IPS-18a (cell line): ENCODE measurements at regions not wholly inside any gene's neighbourhood (a gene's known extent, or its start where the extent isn't known, plus 50 kb on each side); places are given as distances from the start of the nearest gene placed in this dataset.
A peak's percentile ranks its signal among the peaks of the same experiment; 100 is the strongest.

Experiments used
- H3K27ac ChIP-seq: one replicate; pipeline ENCODE4 v1.5.1; 2013; ENCODE audit warnings: low read length
- H3K27me3 ChIP-seq: one replicate; pipeline ENCODE4 v1.6.1; 2013; ENCODE audit warnings: mild to moderate bottlenecking, low read length; ENCODE audit not compliant: control insufficient read depth, insufficient read depth
- H3K36me3 ChIP-seq: one replicate; pipeline ENCODE4 v1.6.1; 2013; ENCODE audit warnings: low read depth, low read length; ENCODE audit not compliant: control insufficient read depth
- H3K4me1 ChIP-seq: one replicate; pipeline ENCODE4 v1.6.1; 2013; ENCODE audit warnings: low read depth, low read length; ENCODE audit not compliant: control insufficient read depth
- H3K4me3 ChIP-seq: one replicate; pipeline ENCODE4 v1.5.1; 2013; ENCODE audit warnings: low read length
- H3K9ac ChIP-seq: one replicate; pipeline ENCODE4 v1.6.1; 2013; ENCODE audit warnings: mild to moderate bottlenecking, low read length, moderate library complexity
- H3K9me3 ChIP-seq: one replicate; pipeline ENCODE4 v1.6.1; 2013; ENCODE audit warnings: low read depth, low read length; ENCODE audit not compliant: control insufficient read depth

DNA sequence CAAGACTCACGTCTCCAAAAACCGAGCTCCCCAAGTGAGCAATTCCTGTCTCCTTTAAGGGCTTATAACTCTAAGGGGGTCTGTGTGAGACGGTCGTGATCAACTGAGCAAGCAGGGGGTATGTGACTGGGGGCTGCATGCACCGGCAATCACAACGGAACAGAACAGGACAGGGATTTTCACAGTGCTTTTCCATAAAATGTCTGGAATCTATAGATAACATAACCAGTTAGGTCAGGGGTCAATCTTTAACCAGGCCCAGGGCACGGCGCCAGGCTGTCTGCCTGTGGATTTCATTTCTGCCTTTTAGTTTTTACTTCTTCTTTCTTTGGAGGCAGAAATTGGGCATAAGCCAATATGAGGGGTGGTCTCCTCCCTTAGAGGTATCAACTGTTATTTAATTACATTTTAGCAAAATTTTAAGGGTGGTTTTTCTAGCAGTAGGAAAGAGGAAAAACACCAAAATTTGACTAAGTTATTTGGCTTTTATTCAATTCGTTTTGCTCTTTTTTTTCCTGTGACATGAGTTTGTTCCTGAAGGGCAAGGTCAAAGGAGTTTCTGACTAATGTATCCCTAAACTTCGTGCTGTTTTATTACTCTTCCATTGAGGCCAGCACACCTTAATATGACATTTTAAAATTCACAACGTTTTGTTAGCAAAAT lies 121.4 kb upstream of the SEC61G start:
- Histone ChIP-seq H3K36me3 (no peaks in the 10 kb centered on the region), H3K4me1 (peaks cover 17% of the 10 kb centered on the region), H3K9me3 (no peaks in the 10 kb centered on the region), H3K27me3 (no peaks in the 10 kb centered on the region), H3K27ac (no peak overlapping the region), H3K4me3 (no peak overlapping the region), H3K9ac (no peak overlapping the region)

DNA sequence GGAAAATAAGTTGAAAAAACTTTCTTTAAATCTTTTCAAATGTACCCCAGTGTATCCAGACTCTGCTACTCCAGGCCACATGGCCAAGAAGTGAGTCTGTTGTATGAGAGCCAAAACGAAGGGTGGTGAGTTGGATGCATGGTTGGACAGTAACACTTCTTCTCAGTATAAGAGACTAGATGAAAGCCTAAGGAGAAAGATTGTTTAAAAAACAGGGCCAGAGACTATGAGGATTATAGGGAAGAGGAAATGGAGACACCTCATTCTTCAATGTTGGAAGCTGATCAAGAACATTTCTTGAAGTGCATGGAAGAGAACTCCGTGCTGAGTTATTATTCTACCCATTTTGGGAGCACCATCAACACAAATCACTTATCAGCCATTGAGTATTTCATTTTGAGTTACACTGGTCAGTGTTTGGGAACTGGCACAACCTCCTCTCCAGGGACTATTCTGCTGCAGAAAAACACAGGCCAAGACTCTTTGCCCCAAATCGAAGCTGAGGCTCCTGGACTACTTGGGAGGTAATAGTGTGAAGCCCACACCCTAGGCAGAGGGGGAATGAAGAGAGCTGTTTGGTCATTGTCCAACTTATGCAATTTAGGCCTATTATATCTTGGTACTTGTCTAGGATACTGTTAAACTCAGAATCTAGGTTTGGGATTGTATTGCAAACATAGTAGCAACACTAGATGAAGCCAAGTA lies 123.0 kb upstream of the SEC61G start:
- Histone ChIP-seq H3K9me3 (no peaks in the 10 kb centered on the region), H3K36me3 (no peaks in the 10 kb centered on the region), H3K4me1 (peaks cover 17% of the 10 kb centered on the region), H3K4me3 (no peak overlapping the region), H3K9ac (no peak overlapping the region), H3K27ac (no peak overlapping the region), H3K27me3 (no peaks in the 10 kb centered on the region)

DNA sequence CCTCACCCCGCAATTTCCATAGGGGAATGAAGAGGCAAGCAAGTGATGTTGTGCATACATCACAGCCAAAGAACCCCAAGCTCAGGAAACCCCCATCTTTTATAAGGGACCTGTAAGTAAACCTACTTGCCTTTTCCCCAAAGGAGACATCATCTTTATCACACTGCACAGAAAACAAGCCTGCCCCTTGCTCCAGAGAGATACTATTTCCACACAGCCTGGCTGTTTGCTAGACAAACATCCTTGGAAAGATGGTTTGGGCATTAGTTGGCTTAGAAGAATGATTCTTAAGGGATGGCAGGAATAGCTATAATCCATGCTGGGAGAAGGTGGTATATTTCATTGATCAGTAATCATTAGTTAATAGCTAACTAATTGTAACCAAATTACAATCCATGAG lies 123.7 kb upstream of the SEC61G start:
- H3K36me3 ChIP-seq, result no peaks in the 10 kb centered on the region
- peaks cover 2% of the 10 kb centered on the region for H3K27me3 ChIP-seq
- H3K4me1 ChIP-seq, result peaks cover 17% of the 10 kb centered on the region
- H3K27ac ChIP-seq, result no peak overlapping the region
- H3K9me3 ChIP-seq, result no peaks in the 10 kb centered on the region
- H3K9ac ChIP-seq, result no peak overlapping the region
- no peak overlapping the region for H3K4me3 ChIP-seq

DNA sequence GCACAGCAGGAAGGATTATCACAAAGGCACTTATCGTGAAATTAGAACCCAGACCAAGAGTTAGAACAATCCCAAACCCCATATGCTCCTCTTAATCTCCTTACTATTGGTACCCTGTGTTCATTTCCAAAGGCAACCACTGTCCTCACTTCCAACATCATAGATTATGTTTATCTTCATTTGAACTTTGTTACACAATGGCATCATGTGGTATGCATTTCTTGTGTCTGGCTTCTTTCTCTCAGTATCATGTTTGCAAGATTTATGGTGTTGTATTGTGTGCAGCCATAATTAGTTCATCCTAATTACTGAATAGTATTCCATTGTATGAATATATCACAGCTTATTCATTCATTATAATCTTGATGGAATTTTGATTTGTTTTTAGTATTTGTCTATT lies 124.6 kb upstream of the SEC61G start:
- Histone ChIP-seq H3K4me3 (no peak overlapping the region), H3K27me3 (peaks cover 11% of the 10 kb centered on the region), H3K9ac (no peak overlapping the region), H3K36me3 (no peaks in the 10 kb centered on the region), H3K4me1 (peaks cover 21% of the 10 kb centered on the region), H3K9me3 (no peaks in the 10 kb centered on the region), H3K27ac (no peak overlapping the region)

DNA sequence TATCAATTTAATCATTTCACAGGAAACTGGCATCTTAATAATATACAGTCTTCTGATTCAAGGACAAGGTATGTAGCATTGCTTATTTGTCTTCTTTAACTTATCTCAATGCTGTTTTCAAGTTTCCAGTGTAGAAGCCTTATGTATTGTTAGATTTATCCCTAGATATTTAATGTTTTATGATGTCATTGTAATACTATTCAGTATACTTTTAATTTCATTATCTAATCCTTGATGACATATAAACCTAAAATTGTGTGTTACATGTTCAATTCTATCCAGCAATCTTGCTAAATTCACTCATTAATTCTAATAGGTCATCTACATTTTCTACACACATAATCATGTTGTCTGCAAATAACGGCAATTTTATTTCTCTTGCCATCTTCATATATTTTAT lies 126.3 kb upstream of the SEC61G start:
- H3K4me3 ChIP-seq, result no peak overlapping the region
- peaks cover 17% of the 10 kb centered on the region for H3K27me3 ChIP-seq
- no peak overlapping the region for H3K9ac ChIP-seq
- no peak overlapping the region for H3K27ac ChIP-seq
- no peaks in the 10 kb centered on the region for H3K9me3 ChIP-seq
- H3K36me3 ChIP-seq, result no peaks in the 10 kb centered on the region
- peaks cover 21% of the 10 kb centered on the region for H3K4me1 ChIP-seq

DNA sequence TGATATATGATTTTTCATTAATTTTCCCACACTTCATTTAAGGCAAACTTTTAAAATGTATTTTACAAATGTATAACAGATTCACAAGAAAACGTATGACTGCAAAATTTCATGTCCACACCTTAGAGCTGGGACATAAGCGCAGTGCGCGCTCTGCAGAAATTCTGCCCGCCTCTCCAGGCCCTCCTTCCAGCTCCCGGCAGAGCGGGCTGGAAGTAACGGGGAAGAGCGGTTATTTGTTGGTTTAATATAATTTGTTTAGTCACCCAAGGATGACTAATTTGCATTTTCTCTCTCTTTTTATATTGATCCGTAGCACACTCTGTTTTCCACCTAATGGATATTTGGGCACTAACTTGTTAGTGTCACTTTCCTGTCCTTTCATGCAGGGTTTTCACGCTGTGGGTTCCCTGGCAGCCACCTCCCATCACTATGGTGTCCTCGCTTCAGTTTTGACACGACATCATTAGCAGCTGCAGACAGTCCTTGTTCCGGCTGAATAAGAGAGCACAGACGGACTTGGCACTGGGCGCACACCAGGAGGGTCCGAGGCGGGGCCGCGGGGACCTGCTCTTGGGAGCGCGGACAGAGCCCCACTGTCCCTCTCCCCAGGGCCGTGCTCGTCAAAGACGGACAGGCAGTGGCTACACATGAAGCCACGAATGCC lies 129.2 kb upstream of the SEC61G start:
- Histone ChIP-seq H3K27me3 (peaks cover 17% of the 10 kb centered on the region), H3K9ac (peak overlapping the region; percentile 28), H3K36me3 (no peaks in the 10 kb centered on the region), H3K27ac (no peak overlapping the region), H3K9me3 (no peaks in the 10 kb centered on the region), H3K4me1 (peaks cover 4% of the 10 kb centered on the region), H3K4me3 (peak overlapping the region; percentile 57)

DNA sequence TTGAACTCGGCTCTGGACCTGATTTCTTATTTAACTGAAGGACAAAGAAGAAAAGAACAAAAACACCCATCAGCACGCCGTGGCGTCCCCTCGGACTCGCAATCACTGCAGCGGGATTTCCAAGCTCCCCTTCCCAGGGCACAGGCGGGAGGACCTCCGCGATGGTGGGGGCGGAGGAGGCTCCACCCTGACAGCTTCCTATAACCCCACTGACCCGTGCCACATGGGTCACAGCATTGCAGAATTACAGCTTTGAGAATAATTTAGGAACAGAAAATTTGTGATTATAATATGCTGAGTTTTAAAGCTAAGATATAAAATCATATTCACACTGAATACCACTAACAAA lies 129.7 kb upstream of the SEC61G start:
- Histone ChIP-seq H3K4me1 (peaks cover 4% of the 10 kb centered on the region), H3K9me3 (no peaks in the 10 kb centered on the region), H3K27me3 (peaks cover 17% of the 10 kb centered on the region), H3K36me3 (no peaks in the 10 kb centered on the region), H3K9ac (peak overlapping the region; percentile 28), H3K4me3 (peak overlapping the region; percentile 57), H3K27ac (no peak overlapping the region)

DNA sequence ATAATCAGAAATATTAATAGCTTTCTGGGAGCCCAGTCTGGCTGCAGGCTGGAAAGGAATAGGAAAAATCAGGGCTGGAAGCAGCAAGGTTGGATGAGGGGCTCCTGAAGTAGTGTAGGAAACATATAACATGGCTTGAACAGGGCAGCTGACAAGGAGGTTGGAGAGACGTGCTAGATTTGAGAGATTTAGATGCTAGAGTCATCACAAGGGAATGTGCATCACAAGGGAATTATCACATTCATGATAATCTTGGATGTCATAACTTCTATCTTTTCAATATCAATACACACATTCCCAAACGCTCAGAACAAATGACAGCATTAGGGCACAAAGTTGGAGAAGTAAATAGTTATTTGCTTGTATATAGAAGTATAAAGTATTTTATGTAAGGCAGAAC lies 120.9 kb upstream of the EGFR start:
- Histone ChIP-seq H3K27ac (no peak overlapping the region), H3K4me3 (no peak overlapping the region), H3K27me3 (no peaks in the 10 kb centered on the region), H3K4me1 (no peaks in the 10 kb centered on the region), H3K36me3 (no peaks in the 10 kb centered on the region), H3K9ac (no peak overlapping the region), H3K9me3 (no peaks in the 10 kb centered on the region)

DNA sequence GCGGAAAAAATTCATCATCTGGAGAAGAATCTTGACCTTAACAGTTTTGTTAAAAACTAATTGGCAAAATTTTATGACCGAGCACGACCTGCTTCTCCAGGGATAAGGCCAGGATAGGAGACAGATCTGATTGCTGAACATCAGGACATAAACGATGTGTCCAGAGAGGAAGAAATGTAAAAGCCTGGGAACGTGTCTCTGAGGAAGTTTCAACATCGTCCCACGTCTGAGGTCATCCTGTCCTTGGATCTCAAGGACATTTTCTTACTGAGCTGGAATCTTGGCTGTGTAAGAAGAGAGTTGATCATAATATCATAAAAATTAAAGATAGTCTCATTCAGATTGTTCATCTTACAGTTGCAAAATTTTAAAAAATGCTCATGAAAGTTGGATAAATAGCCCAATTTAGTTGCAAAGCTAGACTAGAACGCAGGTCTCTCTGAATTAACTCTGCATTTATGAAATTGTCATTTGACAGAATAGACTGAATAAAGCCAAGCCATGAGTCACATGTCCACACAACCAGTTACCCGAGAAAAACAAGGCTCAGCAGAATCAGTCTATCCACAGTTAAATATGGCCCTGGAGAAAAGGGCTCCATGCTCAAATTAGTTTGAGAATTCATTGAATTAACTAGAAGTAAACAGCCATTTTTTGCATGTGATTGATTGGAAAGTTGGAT lies 120.0 kb upstream of the EGFR start:
- Histone ChIP-seq H3K9me3 (no peaks in the 10 kb centered on the region), H3K27ac (no peak overlapping the region), H3K4me1 (no peaks in the 10 kb centered on the region), H3K27me3 (no peaks in the 10 kb centered on the region), H3K4me3 (no peak overlapping the region), H3K9ac (no peak overlapping the region), H3K36me3 (no peaks in the 10 kb centered on the region)

DNA sequence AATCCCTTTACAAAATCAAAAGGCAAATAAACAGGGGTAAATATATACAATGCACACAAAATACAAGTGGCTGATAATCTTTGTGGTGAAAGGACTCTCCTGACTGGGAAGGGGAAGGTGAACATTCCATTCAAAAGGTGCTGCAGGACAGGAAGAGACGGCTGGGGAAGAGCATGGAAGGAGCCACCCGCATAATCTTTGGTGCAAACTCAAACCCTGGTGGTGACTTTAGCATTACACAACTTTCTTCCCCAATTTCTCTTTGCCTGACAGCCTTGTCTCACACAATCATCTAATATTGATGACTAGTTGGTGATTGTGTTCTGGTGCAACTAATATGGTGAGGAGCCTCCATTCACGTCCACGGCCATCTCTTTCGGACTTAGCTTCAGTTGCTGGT lies 117.0 kb upstream of the EGFR start:
- no peak overlapping the region for H3K4me3 ChIP-seq
- no peak overlapping the region for H3K9ac ChIP-seq
- H3K27ac ChIP-seq, result no peak overlapping the region
- no peaks in the 10 kb centered on the region for H3K27me3 ChIP-seq
- H3K9me3 ChIP-seq, result no peaks in the 10 kb centered on the region
- no peaks in the 10 kb centered on the region for H3K4me1 ChIP-seq
- no peaks in the 10 kb centered on the region for H3K36me3 ChIP-seq

DNA sequence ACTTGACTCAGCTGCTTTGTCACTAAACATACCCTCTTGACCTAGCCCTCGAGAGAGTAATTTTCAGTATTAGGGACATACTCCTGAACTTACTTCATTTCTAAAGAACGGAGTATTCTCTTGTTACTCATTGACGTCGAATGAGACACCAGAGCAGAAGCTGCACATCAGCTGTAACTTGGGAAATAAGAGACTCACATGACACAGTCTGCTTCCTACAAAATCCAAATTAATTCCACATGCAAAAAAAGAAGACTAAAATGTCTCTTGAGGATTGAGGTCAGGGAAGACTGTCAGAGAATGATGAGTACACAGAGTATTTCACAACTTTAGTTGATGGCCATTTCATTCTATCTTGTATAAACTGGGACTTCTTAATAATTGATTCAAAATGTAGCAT lies 114.7 kb upstream of the EGFR start:
- Histone ChIP-seq H3K27me3 (no peaks in the 10 kb centered on the region), H3K4me1 (no peaks in the 10 kb centered on the region), H3K4me3 (no peak overlapping the region), H3K27ac (no peak overlapping the region), H3K36me3 (no peaks in the 10 kb centered on the region), H3K9ac (no peak overlapping the region), H3K9me3 (no peaks in the 10 kb centered on the region)
